HG03039 (cell line): ENCODE measurements at regions not wholly inside any gene's neighbourhood (a gene's known extent, or its start where the extent isn't known, plus 50 kb on each side); places are given as distances from the start of the nearest gene placed in this dataset.

ENCODE experiments used
- ATAC-seq: cut with Tn5 transposase; IDR thresholded peaks from one replicate; pipeline ENCODE4 v1.9.1; 2021; ENCODE audit warnings: mild to moderate bottlenecking, moderate library complexity; ENCODE audit not compliant: unreplicated experiment

GRCh38 chr14:26849514-26849913, 251.7 kb upstream of the NOVA1 start:
- ATAC-seq: no peak

DNA sequence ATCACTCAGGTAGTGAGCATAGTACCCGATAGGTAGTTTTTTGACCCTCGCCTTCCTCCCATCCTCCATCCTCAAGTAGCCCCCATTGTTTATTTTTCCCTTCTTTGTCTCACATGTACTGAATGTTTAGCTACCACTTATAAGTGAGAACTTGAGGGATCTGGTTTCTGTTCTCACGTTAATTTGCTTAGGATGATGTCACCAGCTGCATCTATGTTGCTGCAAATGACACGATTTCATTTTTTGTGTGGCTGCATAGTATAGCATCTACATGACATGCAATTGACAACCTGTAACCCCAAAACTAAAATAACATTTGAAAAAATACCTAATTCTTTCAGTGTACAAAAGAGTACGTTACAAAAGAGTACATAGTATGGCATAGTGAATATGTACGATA, 254.0 kb upstream of the NOVA1 start:
- no peak for ATAC-seq

DNA sequence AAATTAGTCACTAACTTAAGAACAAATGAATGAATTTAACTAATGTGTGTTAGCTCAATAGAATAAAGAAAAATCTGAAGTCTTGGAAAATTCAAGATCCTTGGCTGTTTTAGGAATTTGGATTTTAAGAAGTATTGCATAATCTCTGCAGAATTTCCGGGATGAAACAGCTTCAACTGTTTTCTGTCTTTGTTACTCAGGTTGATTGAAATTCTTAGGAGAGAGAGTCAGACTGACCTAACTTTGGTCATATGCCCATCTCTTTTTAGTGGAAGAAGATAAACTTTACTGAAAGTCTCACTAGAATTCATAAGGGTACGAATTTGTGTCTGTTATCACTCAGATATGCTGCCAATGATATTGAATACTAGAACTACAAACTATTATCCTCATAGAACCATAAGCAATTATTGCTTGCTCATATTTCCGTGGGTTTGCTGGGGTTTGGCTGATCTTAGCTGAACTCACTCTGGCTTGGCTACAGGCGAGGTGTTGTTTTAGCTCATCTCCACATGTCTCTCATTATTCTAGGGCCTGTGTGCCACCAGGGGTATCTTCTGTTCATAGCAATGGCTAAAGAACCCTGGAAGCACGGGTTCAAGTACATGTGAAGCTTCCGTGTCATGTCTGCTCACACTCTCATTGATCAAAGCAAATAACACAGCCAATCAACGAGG, 257.4 kb upstream of the NOVA1 start:
- ATAC-seq: no peak

GRCh38 chr14:26856876-26857518, 259.2 kb upstream of the NOVA1 start:
- ATAC-seq: no peak

DNA sequence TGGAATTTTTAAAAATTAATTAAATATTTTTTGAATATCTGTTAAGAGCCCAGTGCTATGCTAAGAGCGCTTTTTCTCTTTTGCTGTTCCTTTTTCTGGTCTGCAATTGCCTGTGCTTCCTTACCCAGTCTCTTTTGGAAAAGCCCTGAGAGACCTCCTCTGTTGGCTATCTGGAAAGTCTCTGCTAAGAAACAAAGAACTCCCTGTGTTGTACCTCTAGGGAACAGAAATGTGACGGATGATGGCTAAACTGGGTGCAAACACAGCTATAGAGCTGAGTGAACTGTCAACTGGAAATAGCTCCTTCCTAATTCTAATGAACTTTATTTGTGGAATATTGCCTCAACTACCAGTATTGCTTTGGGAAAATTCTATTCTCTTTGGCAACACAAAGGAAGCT, 261.6 kb upstream of the NOVA1 start:
- ATAC-seq: no peak

- no peak for ATAC-seq
Observed at GRCh38 chr14:26860111-26860510, 262.3 kb upstream of the NOVA1 start.

DNA sequence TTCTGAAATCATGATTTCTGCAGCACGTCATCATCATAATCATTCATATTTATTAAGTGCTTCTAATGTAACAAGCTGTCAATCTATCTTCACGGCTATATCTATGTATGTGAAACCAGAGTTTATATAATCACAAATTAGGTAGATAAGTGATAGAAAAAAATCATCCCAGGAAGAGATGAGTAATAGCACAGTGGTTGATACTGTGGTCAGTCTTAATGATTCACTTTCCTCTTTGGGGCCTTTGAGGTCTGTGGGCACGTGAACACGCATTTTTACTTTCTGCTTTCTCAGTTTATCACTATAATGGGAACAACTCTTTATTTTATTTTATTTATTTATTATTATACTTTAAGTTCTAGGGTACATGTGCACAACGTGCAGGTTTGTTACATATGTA, 265.9 kb upstream of the NOVA1 start:
- ATAC-seq: no peak

DNA sequence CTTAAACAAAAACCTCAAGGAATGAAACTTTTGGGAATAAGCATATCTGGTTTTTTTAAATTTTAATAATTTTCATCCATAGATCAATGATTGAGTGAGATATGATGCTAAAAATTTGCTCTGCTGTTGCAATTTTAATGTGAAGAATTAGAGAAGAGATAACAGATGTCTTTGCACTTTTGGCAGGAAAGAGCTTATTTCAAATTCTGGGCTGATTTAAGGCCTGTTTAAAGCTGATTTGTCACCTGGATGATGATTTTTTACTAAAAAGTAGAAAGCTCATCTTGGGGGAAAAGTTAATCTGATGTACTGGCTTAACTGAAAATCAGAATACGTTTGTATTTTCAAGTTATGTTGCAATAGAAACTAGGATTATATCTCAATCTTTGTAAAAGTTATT, 268.9 kb upstream of the NOVA1 start:
- no peak for ATAC-seq

DNA sequence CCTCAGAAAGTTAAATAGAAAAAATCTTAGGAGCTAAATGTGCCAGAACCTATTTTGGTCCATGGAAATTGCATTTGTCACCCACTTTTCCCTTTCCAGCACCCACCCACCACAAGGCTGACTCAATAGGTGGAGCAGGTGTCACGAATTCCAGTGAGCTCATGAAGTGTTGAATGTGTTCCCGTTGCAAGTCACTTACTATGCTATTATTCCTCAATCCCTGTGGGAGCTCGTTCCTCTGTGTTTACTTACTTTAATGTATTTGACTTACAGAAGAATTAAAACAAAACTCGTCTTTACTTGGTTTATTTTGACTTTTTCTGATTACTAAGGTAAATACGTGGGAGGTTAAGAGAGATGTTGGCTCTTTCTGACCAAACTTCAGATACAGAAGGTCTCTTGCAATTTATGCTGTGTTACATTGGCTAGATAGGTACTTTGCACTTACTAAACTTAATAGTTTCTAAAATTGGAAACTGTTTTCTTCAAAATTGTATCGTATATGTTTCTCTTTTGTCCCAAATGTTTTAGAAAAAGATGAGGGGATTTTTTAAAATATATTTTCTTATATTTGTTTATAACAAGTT, 269.4 kb upstream of the NOVA1 start:
- no peak for ATAC-seq

DNA sequence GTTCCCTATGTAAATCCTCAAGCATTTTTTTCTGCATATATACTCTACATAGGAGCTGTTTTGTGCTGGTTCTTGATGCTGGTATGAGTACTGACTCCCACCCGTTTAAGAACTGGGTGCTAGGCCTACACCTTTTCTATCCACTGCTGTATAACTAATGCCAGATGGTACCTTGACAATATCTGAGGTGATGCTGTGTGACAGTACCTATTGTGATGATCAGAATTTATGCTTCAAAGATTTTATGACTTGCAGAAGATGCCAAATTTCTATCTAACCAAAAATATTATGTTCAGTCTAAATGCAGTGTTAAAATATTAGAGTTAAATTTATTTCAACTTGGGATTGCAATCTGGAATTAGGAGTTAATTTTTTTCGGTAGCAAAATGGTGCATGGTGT, 272.3 kb upstream of the NOVA1 start:
- ATAC-seq: no peak

DNA sequence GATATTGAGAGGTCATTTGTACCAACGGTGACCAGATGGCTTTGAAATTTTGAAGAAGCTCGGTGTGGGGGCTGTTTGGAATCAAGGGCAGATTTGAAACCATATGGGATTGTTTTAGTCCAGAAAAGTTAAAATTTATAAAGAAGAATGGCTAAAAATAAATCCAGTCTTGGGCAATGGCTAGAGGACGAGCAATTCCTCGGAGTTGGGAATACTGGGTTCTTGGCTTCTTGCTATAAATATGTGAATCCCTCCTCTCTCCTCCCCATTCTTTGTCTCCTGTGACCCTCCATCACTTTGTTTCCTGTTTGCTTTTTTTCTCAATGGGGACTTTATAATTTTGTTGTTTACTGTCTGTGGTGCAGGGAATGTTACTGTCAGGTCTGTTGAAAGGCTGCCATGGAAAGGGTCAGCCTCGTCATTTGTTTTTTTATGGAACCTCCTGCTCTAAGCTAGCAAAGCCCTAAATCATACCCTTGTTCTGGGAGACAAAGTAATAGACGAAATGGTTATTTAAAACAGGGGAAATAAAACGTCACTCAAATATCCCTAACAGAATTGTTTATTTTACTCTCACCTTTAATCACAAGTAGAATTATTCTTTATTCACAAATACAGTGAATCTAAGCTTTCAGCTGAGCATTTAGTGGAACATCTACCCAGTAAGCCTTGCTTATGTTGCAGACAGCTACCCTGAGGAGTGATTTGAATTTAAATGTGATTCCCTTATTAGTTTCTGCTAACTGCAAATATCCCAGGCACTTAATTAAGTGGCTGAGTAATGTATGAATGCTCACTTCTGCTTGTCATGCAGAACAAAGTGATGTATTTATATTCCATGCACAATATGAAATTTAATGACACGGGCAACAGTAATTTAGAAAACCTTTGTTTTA, 273.1 kb upstream of the NOVA1 start:
- ATAC-seq: no peak

GRCh38 chr14:26872515-26873361, 274.9 kb upstream of the NOVA1 start:
- no peak for ATAC-seq

DNA sequence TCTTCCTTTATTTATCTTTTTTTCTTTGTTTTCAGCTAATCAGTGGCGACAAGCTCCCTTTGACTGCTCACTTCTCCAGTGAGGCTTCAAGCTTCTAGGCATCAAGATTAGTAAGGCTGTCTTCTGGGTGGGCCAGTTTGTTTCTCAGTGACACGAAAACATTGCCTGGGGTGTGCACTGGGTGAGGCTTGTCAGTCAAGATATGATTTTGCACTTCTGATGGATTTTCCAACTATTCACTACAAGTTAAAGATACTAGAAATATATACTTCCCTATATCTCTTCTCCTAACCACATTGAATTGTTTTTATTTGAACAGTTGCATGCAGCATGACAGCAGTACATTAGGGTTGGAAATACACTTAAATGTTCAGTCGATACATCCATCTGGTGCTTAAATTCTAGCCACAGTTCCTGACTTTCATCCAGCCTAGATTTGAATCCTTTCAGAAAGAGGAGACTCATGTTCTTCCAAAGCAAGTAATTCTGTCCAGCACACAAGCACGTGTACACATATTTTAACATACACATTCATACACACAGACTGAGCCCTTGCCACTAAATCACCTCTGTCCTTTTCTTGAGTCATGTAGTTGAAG, 275.6 kb upstream of the NOVA1 start:
- ATAC-seq: no peak

- ATAC-seq: no peak
Observed at GRCh38 chr14:26887847-26888246, 290.0 kb upstream of the NOVA1 start.

DNA sequence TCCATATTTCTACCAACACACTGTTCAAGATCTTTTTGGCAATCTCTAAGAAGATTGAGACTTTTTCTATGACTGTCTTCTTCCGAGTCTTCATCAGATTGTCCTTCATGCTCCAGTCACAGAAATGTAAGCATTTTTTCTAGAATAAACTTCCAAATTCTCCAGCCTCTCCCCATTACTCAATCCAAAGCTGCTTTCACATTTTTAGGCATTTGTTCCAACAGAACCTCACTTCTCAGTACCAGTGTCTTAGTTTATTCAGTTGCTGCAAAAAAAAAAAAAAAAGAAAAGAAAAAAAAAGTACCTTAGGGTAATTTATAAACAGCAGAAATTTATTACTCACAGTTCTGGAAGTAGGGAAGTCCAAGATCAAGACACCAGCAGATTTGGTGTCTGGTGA, 290.8 kb upstream of the NOVA1 start:
- ATAC-seq: no peak

DNA sequence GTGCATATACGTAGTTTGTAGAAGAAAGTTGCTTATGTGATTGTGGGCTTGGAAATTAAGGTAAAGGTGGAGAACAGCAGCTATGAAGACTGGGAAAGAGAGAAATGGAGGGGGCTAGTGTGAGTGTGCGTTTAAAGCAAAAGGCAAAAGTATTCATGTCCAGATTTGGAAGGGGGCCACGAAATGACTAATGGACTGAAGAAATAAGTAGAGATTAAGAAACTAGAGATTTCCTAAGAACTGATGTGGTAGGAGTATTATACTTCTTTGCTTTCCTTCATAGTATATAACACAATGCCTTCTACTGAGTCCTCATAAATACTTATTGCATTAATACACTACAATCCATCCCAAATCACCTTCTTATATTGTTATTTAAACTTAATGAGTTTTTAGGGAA, 298.6 kb upstream of the NOVA1 start:
- ATAC-seq: no peak

GRCh38 chr14:26897196-26897595, 299.4 kb upstream of the NOVA1 start:
- ATAC-seq: no peak

GRCh38 chr14:26905229-26905628, 307.4 kb upstream of the NOVA1 start:
- ATAC-seq: no peak

- ATAC-seq: no peak
Observed at GRCh38 chr14:26913786-26914185, 316.0 kb upstream of the NOVA1 start.

DNA sequence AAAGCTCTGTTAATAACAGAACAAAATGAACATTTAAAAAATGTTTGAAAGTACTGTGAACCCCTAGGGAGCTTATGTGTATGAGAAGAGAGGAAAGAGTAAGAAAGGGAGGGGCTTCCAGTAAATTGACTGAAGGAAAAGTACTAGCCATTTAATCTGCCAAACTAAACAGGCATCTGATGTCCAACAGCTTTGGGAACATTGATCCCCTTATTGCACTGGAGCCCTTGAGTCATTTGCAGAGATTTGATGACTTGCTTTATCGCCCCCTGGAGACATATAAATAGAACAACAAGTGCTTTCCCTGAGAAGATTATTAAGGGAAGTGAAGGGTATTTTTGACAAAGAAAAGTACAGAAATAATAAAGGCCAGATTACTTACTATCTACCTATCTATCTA, 319.3 kb upstream of the NOVA1 start:
- ATAC-seq: no peak
